Lower leg skin (tissue), 3 donors: ENCODE measurements at regions not wholly inside any gene's neighbourhood (a gene's known extent, or its start where the extent isn't known, plus 50 kb on each side); places are given as distances from the start of the nearest gene placed in this dataset.

ENCODE experiments used
- POLR2A ChIP-seq, 2 donors: fragments of 450-650 bp; IDR thresholded peaks; one replicate each; pipeline ENCODE4 v1.6.1; 2016 to 2017; ENCODE audit warnings: antibody characterized with exemption in 2 of 2, mild to moderate bottlenecking in 1 of 2, moderate library complexity in 1 of 2
- TF ChIP-seq, protein P1 (sequence below), 3 donors: fragments of 450-650 bp; IDR thresholded peaks; one replicate each; pipeline ENCODE4 v1.5.1; 2016; ENCODE audit warnings: antibody characterized with exemption in 3 of 3, mild to moderate bottlenecking in 3 of 3, moderate library complexity in 2 of 3

DNA sequence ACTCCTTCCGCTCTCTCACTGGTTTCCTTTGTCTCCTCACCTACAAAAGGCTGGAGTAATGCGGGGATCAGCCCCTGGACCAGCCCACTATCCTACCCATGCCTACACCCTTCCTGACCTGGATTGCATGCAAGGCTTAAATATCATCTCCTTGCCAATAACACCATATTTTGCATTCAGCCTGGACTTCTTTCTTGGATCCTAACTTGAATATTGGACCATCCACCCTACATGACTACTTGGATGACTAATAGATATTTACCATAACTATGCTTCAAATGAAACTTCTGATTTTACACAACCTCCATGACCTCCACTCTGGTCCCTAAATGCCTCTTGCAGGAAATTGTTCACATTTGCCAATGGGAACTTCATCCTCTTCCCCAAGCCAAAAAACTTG lies 188.3 kb upstream of the AKR1E2 start:
- TF ChIP-seq POLR2A (IDR thresholded peaks at IDR 0.05): no peak
- TF ChIP-seq, protein P1, sequence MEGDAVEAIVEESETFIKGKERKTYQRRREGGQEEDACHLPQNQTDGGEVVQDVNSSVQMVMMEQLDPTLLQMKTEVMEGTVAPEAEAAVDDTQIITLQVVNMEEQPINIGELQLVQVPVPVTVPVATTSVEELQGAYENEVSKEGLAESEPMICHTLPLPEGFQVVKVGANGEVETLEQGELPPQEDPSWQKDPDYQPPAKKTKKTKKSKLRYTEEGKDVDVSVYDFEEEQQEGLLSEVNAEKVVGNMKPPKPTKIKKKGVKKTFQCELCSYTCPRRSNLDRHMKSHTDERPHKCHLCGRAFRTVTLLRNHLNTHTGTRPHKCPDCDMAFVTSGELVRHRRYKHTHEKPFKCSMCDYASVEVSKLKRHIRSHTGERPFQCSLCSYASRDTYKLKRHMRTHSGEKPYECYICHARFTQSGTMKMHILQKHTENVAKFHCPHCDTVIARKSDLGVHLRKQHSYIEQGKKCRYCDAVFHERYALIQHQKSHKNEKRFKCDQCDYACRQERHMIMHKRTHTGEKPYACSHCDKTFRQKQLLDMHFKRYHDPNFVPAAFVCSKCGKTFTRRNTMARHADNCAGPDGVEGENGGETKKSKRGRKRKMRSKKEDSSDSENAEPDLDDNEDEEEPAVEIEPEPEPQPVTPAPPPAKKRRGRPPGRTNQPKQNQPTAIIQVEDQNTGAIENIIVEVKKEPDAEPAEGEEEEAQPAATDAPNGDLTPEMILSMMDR (IDR thresholded peaks at IDR 0.05): no peak
